DMS53 (cell line): ENCODE measurements at regions not wholly inside any gene's neighbourhood (a gene's known extent, or its start where the extent isn't known, plus 50 kb on each side); places are given as distances from the start of the nearest gene placed in this dataset.
"Not testable (repeated sequence)": the region's sequence is repeated elsewhere in the genome, so short reads cannot be mapped to it uniquely, and the experiment has no call there.

Source experiments
- DNase-seq: peaks from one replicate; lab custom pipeline; 2025; lab: John Stamatoyannopoulos, UW

GRCh38 chr5:128798871-128799270, 166.4 kb upstream of the SLC27A6 start:
- DNase-seq, result no peak

- no peak for DNase-seq
Measured at GRCh38 chr5:128799945-128800344, 165.3 kb upstream of the SLC27A6 start.

DNA sequence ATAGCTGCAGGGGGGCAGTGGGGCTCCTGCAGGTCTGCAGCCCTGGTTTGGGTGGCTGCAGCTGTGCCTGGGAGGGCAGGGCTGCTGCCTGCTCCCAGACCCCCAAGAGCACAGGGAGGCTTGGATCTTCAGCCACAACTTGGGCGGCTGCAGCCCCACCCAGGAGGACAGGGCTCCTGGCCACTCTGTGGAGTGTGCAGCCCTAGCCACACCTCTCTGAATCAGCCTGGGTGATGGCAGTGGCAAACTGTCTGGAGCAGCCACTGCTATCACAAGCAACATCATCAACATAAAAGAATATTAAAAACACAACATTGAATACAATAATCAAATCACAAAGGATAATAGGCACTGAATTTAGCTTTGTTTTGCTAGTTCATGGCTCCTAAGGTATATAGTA, 164.9 kb upstream of the SLC27A6 start:
- no peak for DNase-seq

- DNase-seq, result no peak
Measured at GRCh38 chr5:128813317-128814070, 151.8 kb upstream of the SLC27A6 start.

GRCh38 chr5:128815201-128815600, 150.1 kb upstream of the SLC27A6 start:
- no peak for DNase-seq

DNA sequence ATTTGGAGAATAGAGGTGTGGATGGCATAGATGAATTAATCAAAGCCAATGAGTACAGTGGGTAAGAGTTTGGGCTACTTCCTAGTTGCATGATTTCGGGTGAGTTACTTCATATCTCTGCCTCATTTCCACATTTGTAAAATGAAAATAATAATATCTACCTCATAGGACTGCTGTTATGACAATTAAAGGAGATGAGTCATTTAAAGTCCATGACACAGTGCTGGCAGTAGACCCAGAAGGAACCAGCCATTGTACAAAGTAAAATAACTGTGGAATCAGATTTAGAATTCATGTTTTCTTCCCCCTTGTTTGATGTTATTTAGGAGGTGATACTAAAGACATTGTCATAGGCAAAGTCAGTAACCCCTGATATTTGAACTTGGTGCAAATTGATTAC, 139.5 kb upstream of the SLC27A6 start:
- DNase-seq, result no peak

- DNase-seq, result no peak
Measured at GRCh38 chr5:128826275-128826674, 139.0 kb upstream of the SLC27A6 start.

- no peak for DNase-seq
Measured at GRCh38 chr5:128836571-128836970, 128.7 kb upstream of the SLC27A6 start.

DNA sequence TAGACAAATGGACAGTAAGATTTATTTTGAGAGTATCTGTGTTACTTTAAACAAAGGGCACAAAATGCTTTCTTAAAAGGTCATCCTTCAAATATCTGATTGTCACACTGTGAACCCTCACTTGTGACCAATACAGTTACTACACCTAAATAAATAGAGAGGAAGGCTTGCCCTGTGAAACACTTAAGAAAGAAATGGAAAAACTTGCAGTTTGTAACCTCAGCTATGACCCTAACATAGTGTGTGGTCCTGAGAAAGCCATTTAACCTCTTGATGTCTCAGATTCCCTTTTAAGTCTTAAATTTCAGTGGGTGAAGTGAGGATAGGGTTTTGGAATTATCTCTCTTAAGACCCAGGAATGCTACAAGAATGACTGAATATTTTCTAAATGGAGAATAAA, 126.7 kb upstream of the SLC27A6 start:
- no peak for DNase-seq

GRCh38 chr5:128842241-128842640, 123.0 kb upstream of the SLC27A6 start:
- DNase-seq, result no peak

GRCh38 chr5:128844354-128844923, 120.8 kb upstream of the SLC27A6 start:
- peak; percentile 60 for DNase-seq

- DNase-seq, result peak; percentile 9
Measured at GRCh38 chr5:128850049-128850448, 115.2 kb upstream of the SLC27A6 start.

GRCh38 chr5:128854931-128855330, 110.4 kb upstream of the SLC27A6 start:
- no peak for DNase-seq

GRCh38 chr5:128857076-128857677, 108.1 kb upstream of the SLC27A6 start:
- no peak for DNase-seq

DNA sequence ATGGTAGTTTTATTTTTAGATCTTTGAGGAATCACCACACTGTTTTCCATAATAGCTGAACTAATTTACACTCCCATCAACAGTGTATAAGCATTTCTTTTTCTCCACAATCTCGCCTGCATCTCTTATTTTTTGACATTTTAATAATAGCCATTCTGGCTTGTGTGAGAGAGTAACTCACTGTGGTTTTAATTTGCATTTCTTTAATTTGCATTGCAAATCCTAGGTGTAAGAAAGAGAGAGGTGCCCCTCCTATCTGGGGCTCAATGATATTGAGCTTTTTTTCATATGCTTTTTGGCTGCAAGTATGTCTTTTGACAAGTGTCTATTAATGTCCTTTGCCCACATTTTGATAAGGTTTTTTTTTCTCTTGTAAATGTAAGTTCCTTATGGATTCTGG, 106.3 kb upstream of the SLC27A6 start:
- no peak for DNase-seq

- DNase-seq, result not testable (repeated sequence)
Measured at GRCh38 chr5:128861155-128861554, 104.1 kb upstream of the SLC27A6 start.

GRCh38 chr5:128869970-128870369, 95.3 kb upstream of the SLC27A6 start:
- DNase-seq, result no peak

DNA sequence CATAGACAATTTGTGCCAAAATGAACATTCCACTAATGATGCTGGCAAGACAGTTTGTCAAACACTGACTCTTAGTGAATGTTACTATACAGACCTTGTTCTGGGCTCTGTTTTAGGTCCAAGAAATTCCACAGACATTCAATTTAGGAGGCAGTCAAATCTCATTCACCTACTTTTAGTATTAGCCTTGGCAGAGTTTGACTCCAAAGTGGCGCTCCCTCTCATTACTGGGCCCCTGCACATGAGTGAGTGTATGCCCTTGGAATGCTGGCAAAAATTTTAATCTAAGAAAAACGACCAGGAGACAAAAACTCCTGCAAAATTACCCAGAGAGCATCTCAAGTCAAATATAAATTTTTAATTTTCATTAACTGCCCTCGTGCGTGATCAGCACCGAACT, 94.9 kb upstream of the SLC27A6 start:
- no peak for DNase-seq

DNA sequence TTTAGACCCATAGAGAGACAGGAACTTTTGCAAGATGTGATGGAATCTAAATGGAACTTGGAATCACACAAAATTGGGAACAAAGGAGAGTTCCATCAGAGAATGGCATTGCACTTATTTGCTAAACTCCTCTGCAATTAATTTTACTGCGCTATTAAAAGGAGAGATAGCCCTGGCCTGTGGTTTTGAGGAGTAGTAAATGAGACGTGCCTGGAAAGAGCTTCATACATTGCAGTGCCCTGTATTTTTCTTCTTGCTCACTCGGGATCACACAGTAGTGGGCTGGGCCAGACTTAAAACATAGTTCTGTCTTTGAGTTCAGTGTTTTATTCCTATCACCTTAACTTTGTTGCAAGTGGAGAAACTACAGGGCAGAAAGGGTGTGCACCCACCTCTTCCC, 94.4 kb upstream of the SLC27A6 start:
- no peak for DNase-seq

GRCh38 chr5:128876569-128877382, 88.5 kb upstream of the SLC27A6 start:
- DNase-seq, result no peak

DNA sequence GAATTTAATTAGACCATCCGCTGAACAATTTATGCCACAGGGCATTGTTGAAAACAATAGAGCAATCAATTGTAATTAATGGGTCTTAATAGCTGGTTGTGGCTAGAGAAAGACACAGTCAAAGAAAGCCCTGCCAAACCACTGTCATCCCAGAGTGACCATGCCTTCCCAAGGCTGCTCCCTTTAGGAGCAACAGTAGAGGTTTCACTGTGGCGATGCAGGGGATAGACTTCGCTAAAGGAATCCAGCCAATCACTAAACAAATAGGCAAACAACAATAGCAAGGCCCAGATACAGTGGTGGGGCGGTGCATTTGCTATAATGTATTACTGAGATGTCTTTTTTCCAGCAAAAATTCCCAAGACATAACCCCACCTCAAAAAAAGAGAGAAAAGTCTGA, 87.8 kb upstream of the SLC27A6 start:
- DNase-seq, result no peak

GRCh38 chr5:128881502-128882018, 83.7 kb upstream of the SLC27A6 start:
- no peak for DNase-seq
